ENCODE measurements at regions not wholly inside any gene's neighbourhood (a gene's known extent, or its start where the extent isn't known, plus 50 kb on each side); places are given as distances from the start of the nearest gene placed in this dataset.

DNA sequence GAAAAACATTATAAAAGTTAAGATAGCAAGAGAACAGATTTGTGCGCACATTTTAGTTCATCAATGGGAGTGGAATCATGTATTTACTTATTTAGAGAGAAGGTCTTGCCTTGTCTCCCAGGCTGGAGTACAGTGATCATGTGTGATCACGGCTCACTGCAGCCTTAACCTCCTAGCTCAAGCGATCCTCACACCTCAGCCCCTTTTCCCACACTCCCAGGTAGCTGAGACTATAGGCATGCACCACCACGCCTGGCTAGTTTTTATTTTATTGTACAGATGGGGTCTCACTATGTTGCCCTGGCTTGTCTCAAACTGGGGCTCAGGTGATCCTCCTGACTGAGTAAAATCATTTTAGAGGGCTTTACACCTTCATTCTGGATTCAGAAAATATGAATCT lies 72.3 kb upstream of the ADGRF1 start:
- DNase-seq, result no peak

DNA sequence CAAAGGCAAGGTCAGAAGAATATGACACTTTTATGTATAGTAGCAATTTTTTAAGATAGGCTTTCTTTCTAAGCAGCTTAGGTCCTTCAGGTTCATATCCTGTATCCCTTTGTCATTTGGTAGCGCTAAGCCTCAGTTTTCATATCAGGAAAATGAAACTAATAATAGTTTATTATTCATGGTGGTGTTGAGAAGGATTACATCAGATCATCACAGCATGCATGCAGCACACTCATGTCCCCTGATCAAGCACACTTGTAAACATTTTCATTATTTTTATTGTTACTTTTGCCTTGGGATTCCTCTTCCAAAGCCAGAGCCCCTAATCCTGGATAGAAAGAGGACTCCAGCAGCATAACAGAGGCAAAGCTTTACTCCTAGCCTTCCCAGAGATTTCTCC lies 70.2 kb upstream of the ADGRF1 start:
- no peak for DNase-seq

DNA sequence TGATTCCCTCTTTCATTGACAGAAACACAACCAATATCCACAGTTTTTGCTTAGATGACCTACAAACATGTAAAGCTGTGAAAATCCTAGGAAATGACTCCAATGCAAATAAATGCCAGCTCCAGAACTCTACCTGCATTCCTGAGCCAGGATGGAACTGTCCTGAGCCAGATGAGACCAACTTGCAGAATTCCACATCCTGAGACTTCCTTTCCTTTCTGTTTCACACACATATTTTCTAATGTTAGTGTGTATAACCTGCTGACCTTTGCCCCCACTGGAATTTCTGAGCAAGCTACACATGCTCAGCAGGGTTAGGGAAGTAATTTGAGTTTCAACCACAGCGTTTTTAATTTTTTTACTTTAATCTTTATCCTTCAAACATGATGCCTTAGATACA lies 69.6 kb upstream of the ADGRF1 start:
- peak; percentile 51 for DNase-seq

DNA sequence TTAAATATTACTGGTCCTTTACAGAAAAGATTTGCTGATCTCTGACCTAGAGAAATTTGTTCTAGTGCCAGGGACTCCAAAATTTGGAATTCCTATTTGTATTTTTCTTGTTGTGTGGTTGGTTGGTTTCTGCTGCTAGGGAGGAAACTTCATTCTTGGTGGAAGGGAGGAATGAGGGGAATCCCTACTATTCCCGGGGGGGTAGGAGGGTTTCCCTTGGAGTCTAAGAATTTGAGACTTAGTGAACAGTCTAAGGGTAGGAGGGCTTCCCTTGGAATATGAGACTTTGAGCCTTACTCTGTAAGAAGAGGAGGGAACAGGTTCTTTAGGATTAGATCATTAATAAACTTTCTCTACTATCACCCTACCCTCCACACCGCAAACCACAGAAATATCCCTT lies 67.1 kb upstream of the ADGRF1 start:
- DNase-seq, result peak; percentile 41

DNA sequence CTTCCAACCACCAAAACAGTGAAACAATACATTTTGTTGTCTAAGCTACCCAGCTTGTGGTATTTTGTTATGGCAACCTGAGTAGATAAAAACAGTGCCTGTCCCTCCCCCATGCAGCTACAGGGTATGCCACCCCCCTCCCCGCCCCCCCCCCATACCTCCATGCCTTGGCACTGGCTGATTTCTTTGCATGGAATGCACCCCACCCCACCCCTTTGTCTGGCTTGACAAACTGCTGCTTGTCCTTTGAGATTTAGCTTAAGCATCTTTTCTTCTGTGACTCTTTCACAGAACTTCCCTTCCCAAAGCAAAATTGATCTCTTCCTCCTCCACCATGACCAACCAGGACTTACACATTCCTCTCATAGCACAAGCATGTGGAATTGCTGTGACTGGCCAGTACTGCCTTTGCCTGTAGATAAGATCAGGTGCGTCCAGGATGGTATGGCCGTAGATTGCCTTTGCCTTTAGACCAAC lies 64.6 kb upstream of the ADGRF1 start:
- no peak for DNase-seq

DNA sequence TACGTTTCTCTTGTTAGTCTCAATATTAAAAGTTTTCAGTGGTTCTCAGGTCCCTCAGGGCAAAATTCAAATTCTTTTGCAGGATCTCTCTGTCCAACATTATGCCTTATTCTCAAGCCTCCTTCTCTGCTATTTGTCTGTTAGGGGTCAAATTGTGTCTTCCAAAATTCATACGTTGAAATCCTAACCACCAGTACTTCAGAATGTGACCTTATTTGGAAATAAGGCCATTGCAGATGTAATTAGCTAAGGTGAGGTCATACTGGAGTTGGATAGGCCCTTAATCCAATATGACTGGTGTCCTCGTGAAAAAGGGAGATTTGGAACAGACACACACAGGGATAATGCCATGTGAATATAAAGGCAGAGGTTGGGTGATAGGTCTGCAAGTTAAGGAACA lies 64.1 kb upstream of the ADGRF1 start:
- no peak for DNase-seq

DNA sequence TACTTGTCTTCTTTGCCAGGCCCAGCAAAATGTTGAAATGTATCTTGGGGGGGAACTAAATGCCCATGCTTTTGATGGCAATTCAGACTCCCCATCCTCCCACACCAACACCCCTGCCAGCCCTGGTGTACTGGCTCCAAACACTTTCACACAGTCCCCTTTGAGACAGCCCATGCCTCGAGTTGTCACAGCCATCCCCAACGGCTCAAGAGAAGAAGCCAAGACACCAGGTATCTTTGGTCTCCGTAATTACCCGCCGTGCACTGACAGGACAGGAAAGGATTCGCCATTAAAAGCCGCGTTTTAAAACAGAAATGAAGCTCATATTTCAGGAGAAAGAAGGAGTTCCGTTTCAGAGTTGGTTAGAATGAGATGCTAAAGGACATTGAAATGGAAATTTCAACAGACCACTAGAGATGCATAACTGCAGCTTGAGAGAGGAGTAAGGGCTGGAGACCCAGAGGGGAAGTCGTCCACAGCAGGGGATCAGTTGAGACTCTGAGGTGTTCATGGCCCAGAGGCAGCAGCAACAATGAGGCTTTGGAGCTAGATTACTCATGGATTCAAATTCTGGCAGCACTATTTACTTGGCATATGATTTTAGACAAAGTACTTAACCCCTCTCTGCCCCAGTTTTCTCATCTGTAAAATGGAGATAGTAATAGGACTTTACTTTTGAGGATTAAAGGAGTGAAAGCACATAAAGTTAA lies 63.5 kb upstream of the ADGRF1 start:
- no peak for DNase-seq

DNA sequence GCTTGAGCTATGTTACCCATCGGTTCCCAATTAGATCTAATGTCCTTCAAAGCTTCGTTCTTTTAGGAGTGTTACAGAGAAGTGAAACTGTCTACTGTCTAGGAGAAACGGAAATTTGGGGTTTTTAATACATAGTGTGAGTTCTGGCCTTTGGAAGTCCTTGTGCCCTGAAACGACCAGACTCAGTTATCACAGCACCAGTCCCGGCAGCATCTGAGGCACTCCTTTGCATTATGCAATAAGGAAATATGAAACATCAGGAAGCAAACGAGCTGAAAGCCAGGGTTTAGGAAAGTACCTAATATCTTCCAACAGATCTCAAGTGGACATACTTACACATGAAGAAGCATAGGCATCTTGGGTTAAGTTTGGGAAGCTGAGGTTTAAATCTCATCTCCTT lies 61.8 kb upstream of the ADGRF1 start:
- DNase-seq, result no peak

DNA sequence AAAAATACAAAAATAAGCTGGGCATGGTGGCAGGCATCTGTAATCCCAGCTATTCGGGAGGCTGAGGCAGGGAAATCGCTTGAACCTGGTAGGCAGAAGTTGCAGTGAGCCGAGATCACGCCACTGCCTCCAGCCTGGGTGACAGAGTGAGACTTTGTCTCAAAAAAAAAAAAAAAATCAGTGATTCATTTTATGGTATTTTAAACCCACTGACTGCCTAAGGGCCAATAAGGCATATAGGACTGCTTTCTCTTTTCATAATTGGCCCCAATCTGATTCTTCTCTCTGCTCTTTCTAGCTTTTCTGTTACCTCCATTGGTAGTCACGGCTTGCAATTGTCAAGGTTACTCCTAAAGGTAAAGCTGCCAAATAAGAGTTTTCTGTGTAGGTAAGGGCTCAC lies 60.2 kb upstream of the ADGRF1 start:
- no peak for DNase-seq

DNA sequence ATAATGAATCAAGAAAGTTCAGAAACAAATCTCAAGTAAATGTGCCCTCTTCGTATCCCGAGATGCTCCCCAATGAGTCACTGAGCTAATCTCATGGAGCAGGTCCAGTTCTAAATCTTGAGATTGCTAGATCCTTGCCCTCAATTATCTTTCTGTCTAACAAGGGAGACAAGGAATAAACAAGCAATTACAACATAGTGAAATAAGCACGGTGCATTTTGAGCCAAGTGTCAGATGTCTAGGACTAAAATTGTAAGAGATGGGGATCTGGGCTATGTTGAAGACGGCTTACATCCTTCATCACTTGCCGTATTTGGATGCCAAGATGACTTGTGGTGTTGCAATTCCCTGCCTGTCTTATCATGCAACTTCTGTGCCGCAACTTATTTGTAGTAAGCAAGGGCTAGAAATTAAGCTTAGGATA lies 56.5 kb upstream of the ADGRF1 start:
- no peak for DNase-seq

DNA sequence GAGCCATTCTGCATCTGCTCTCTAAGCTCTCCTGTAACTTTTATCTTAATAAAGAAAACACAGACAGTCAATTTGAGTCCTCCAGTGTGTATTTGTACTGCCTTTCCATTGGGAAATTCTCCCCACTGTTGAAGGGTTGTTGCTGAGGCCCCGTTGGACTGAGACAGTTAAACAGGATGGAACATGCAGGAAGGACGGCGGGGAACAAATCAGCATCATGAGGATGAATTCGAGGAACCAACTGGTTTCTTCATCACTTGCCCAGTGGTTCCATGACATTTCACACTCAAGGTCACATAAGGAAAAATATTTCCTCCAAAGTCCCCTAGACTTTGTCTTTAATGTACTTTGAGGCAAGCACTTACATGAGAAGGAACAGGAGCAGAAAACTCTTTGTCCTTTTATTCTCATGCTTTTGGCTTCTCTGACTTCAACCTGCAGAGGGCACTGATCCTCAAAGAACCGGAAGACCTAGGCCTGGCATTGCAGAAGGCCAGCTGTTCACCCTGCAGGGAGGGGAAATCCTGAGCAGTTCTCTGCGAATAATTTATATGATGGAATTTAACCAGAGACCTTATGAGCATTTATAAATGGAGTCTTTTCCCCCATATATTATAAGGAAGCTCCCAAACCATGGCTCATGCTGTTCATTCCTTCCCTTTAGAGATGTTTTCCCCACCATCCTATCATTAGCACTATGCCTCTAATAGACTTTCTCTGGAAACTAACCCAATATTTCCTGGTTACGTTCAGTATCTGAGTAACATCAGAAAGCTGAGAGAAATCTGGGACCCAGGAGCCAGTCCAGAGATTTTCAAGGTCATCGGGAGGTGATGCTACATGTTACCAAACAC lies 55.2 kb upstream of the ADGRF1 start:
- DNase-seq, result peak; percentile 78

DNA sequence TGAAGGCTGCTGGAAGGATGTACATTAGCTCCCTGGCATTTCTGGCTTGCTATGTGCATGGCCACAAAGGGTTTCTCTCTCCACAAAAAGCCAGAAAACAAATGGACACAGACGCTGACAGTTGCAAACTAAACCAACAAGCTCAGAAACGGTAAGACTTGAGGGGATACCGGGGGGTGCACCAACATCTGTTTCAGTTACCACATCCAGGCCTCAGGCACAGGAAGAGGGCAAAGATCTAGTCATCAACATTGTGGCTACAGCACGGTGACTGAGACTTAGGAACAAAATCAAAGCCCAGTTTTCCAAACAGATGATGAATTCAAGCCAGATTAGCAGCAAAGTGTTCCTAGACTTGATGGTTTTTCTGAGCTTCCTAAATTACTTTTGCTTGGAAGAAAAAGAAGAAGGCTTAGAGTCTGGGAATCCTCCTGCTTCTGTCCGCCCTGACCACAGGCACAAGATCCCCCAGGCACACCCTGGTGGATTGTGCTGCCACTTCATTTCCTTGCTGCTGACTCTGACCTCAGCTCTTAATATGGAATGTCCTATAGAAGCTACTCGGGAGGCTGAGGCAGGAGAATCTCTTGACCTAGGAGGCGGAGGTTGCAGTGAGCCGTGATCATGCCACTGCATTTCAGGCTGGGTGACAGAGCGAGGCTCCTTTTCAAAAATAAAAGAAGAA lies 54.2 kb upstream of the ADGRF1 start:
- no peak for DNase-seq

DNA sequence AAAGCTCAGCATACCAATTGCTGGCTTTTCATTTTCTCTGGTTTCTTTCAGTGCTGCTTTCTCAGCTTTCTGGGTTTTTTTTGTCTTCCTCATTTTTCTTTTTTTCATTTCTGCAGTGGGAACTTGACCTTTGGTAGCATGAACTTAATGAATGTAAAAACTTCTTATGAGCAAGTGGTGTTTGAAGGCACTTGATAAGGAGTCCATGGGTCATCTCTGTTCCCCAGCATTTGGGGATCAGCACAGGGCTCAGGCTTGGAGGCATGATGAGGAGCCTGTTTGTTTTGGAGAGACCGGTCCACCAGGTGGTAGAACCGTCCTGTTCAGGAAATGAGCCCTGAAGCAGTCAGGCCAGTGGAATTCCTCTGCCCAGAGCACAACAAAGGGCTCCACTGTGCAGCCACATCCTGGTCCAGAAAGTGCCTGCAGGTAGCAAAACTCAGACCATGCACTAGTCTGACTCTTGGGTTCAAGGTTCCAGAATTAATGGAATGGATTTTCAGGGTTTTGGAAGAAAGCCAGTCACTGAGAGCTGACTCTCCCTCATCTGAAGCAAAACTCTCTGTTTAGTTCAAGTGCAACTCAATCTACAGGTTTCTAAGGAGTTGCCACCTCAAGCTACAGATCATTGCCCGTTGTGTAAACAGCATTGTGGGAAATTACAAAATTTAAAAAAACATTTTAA lies 52.3 kb upstream of the ADGRF1 start:
- DNase-seq, result no peak

DNA sequence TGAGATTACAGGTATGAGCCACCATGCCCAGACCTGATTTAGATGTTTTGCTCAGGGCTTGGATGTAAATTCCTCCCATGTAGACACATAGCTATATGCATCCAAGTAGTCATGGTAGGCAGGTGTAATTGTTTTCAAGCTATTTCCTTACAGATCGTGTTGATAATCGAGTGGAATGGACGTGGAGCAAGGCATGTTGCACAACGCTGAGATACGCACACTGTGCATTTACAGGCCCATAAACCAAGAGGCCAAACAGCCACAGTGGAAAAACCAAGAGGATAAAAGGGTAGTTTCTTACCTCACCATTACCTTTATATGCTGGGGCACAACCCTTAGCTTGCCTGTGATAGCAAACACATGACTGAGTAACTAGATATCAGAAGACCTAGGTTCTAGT lies 51.0 kb upstream of the ADGRF1 start:
- DNase-seq, result no peak

DNA sequence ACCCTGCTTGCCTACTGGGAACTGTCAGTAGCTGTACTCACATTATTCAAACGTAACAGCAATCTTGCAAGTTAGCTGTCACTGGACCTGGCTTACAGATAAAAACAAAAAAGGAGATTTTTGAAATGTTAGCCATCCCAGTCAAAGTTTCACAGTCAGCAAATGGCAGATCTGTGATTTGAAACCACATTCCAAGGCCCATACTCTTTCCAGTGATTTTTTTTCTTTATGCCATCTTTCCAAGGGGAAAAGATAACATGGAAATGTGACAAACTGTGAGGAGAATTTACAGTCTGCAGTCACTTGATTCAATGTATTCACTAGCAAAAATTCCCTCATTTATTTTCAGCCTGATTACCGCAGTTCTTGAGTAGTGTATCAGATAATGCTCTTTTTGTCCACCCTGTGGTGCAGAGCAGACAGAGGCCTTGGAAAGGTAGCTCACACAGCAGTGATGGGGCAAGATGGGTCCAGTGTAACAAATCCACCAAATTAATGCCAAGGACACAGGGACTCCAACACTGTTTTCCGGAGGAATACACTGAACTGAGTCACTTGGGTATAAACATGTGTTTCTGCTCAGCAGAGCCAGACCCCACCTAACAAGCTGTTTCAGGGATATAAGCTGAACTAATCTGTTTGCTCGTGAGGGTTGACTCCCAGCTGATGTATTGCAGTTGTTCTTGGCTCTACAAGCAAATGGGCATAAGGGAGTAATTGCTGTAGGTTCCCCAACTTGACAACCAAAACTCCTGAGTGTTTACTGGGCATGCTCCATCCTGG lies 49.9 kb upstream of the ADGRF1 start:
- DNase-seq, result no peak
